ENCODE measurements at regions not wholly inside any gene's neighbourhood (a gene's known extent, or its start where the extent isn't known, plus 50 kb on each side); places are given as distances from the start of the nearest gene placed in this dataset.

DNA sequence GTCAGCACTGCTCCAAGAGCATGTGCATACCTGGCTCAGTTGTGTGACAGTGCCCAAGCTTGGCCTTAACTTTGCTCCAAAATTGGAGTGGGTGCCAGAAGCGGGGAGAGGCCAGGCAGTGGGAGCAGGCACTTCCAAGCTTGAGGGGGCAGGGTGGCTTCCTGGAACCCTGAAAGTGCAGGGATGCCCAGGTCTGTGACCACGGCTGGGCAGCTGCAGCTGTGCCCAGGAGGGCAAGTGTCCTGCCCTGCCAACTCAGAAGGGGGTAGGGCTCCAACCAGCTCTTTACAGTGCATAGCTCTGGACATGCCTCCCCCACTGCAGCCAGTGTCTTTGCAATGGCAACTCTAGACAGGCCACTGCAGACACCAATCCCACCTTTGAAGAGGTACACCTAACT, 478.6 kb downstream of the OTOL1 start:
- Mint-ChIP-seq H3K4me3 (no peak overlapping the region), H3K9me3 (no peaks in the 10 kb centered on the region)

DNA sequence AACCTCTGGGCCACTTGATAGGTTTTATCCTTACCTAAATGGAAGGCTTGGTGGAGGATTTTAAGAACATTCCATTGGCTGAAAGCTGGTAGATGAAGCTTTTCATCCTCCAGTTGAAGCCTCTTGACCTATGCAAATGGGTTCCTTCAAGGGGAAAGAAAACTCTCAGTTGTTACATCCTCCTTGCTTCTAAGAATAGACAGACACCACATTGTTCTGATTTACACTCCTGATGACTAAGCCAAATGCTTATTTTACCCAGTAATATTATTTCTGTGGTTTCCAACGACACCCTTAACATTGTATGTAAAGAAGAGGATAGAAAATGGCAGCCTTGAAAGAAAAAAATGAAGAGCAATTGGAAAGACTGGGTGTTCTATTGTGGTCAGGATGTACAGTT, 480.5 kb downstream of the OTOL1 start:
- DNase-seq = no peak
- CTCF ChIA-PET = no interaction called here
- no peaks in the 10 kb centered on the region for H3K9me3 Mint-ChIP-seq
- no peaks in the 10 kb centered on the region for H3K36me3 Mint-ChIP-seq (ENCODE audit: low read depth)
- no peaks in the 10 kb centered on the region for H3K4me1 Mint-ChIP-seq (ENCODE audit: low read depth)
- H3K27ac Mint-ChIP-seq = no peak overlapping the region
- no peak overlapping the region for H3K4me3 Mint-ChIP-seq
- H3K27me3 Mint-ChIP-seq (ENCODE audit: low read depth) = no peaks in the 10 kb centered on the region
- intact Hi-C loops (cut with micrococcal nuclease) = no loop called here

More for the DNA sequence above, 478.6 kb downstream of the OTOL1 start:
- H3K27ac Mint-ChIP-seq = no peak overlapping the region
- intact Hi-C loops (cut with micrococcal nuclease) = no loop called here
- DNase-seq = no peak
- CTCF ChIA-PET = no interaction called here
- H3K4me1 Mint-ChIP-seq (ENCODE audit: low read depth) = no peaks in the 10 kb centered on the region
- H3K36me3 Mint-ChIP-seq (ENCODE audit: low read depth) = no peaks in the 10 kb centered on the region
- H3K27me3 Mint-ChIP-seq (ENCODE audit: low read depth) = no peaks in the 10 kb centered on the region

DNA sequence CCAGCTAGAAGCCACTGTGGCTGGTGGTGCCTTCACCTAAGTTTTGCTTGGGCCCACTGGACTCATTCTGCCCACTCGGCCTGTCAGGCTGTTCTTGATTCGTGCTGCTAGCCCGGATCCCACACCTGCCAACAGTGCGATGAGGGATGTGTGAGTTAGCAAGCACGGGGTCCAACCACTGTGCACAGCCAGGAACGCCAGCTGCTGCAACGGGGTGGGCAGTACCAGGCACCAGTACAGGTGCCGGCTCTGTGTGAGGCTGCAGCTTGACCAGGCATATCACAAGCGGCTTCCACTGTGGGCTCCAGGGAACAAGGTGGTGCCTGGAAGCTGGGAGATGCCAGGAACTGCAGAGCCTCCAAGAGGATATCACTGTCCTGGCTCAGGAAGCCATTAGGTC, 481.2 kb downstream of the OTOL1 start:
- Mint-ChIP-seq H3K4me1 (ENCODE audit: low read depth) (no peaks in the 10 kb centered on the region), H3K27me3 (ENCODE audit: low read depth) (no peaks in the 10 kb centered on the region), H3K27ac (no peak overlapping the region), H3K36me3 (ENCODE audit: low read depth) (no peaks in the 10 kb centered on the region), H3K4me3 (no peak overlapping the region), H3K9me3 (no peaks in the 10 kb centered on the region)
- intact Hi-C loops (cut with micrococcal nuclease) = no loop called here
- CTCF ChIA-PET = no interaction called here
- no peak for DNase-seq

DNA sequence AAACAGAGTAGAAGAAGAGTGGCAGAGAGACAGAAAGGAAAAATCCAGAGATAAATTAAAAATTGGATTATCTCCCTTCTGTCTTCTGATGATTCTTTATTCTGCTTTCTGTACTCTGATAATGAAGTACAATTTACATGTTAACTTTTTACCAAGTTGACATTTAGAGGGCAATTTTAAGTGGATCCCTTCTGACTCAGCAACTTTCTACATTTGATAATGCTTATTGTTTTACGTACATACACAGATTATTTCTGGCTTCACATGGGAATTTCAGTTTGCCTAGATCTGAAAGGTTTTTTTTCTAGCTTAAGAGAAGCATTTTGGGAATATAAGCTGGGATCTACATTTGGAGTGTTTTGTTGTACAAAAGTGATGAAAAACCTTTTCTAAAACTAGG, 491.3 kb downstream of the OTOL1 start:
- no peaks in the 10 kb centered on the region for H3K36me3 Mint-ChIP-seq (ENCODE audit: low read depth)
- no peaks in the 10 kb centered on the region for H3K9me3 Mint-ChIP-seq
- H3K4me1 Mint-ChIP-seq (ENCODE audit: low read depth) = no peaks in the 10 kb centered on the region
- no peak overlapping the region for H3K27ac Mint-ChIP-seq
- H3K27me3 Mint-ChIP-seq (ENCODE audit: low read depth) = no peaks in the 10 kb centered on the region
- intact Hi-C loops (cut with micrococcal nuclease) = no loop called here
- no peak for DNase-seq
- CTCF ChIA-PET = no interaction called here
- no peak overlapping the region for H3K4me3 Mint-ChIP-seq

DNA sequence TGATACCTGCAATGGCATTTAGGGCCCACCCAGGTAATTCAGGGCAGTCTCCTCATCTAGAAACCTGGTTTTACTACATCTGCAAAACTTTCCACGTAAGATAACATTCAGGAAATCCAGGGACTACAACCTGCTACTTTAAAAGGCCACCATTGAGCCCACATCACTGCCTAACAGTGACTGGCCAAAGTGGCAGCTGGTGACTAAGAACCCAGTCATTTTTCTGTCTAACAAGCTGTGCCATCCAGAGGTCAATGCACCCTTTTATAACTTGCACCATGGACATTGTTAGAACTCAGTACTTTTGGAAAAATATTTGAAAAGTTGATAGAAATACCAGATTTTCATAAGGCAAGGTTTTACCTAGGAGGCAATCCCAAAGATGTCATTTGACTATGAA, 492.4 kb downstream of the OTOL1 start:
- Mint-ChIP-seq H3K27ac (no peak overlapping the region), H3K27me3 (ENCODE audit: low read depth) (no peaks in the 10 kb centered on the region), H3K9me3 (no peaks in the 10 kb centered on the region), H3K36me3 (ENCODE audit: low read depth) (no peaks in the 10 kb centered on the region), H3K4me3 (no peak overlapping the region), H3K4me1 (ENCODE audit: low read depth) (no peaks in the 10 kb centered on the region)
- CTCF ChIA-PET = no interaction called here
- no peak for DNase-seq
- intact Hi-C loops (cut with micrococcal nuclease) = no loop called here

DNA sequence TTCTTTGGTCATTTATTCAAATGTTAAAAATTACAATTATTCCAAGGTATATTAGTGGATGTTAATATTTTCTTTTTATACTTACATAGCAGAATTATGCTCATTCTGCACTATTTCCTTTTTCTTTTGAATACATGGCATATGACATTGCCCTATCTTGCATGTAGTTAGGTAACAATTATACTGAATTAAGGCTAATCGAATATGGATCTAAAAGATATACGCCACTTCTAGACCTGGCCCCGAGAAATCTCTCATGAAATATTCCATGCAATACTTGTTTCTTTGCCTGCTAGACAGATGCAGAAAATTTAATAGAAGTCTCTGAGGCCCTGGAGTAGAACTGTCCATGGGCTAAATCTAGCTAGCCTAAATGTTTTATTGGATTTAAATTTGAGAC, 493.4 kb downstream of the OTOL1 start:
- CTCF ChIA-PET = interaction anchor here (0.6 kb wide), 1 partner anchor 1063 kb away, joined by 3 read pairs; no protein-coding TSS in a partner anchor
- Mint-ChIP-seq H3K36me3 (ENCODE audit: low read depth) (no peaks in the 10 kb centered on the region), H3K27ac (no peak overlapping the region), H3K4me1 (ENCODE audit: low read depth) (no peaks in the 10 kb centered on the region), H3K27me3 (ENCODE audit: low read depth) (no peaks in the 10 kb centered on the region), H3K4me3 (no peak overlapping the region), H3K9me3 (no peaks in the 10 kb centered on the region)
- intact Hi-C loops (cut with micrococcal nuclease) = no loop called here
- DNase-seq = no peak

DNA sequence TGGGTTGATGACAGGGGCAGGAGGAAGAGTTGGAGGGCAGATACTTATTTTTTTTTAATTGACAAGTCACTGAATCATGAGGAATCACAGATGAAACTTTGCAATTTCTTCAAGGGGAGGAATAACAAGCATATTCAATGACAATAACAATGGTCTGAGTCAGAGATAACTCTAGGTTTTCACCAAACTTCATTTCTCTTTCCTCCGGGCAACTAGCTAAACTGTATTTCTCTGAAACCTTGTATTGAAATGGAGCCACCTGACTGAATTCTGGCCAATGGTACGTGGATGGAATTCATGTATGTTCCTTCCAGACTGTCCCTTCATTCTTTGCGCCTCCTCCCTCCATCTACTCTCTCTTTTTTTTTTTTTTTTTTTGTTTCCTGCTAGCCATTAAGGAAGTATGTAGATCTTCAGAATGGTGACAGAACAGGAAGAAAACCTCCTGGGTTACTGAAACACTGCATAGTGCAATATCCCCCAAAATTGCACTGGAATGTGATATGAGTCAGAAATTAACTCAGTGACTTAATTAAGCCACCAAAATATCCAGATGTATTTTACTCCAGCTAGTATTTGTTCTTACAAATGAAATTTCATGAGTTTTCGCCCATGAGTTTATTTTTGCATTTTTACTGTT, 495.4 kb downstream of the OTOL1 start:
- no peaks in the 10 kb centered on the region for H3K27me3 Mint-ChIP-seq (ENCODE audit: low read depth)
- no peaks in the 10 kb centered on the region for H3K4me1 Mint-ChIP-seq (ENCODE audit: low read depth)
- no peak overlapping the region for H3K4me3 Mint-ChIP-seq
- no peak overlapping the region for H3K27ac Mint-ChIP-seq
- DNase-seq = no peak
- CTCF ChIA-PET = no interaction called here
- no peaks in the 10 kb centered on the region for H3K9me3 Mint-ChIP-seq
- intact Hi-C loops (cut with micrococcal nuclease) = no loop called here
- H3K36me3 Mint-ChIP-seq (ENCODE audit: low read depth) = no peaks in the 10 kb centered on the region

DNA sequence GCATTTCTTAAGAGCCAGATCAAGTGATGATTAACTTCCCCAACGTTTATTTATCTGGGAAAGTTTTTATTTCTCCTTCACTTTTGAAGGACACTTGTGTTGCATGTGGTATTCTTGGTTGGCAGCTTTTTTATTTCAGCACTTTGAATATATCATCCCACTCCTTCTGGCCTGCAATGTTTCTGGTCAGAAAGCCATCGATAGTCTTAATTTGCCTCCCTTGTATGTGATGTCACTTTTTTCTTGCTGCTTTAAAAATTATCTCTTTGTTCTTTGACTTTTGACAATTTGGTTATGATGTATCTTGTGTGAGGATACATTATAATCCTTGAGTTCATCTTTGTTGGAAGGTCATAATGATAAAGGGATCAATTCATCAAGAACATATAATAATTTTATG, 503.2 kb downstream of the OTOL1 start:
- intact Hi-C loops (cut with micrococcal nuclease) = no loop called here
- Mint-ChIP-seq H3K27me3 (ENCODE audit: low read depth) (no peaks in the 10 kb centered on the region), H3K9me3 (peaks cover 18% of the 10 kb centered on the region), H3K4me1 (ENCODE audit: low read depth) (no peaks in the 10 kb centered on the region), H3K36me3 (ENCODE audit: low read depth) (no peaks in the 10 kb centered on the region), H3K27ac (no peak overlapping the region), H3K4me3 (no peak overlapping the region)
- CTCF ChIA-PET = no interaction called here
- DNase-seq = no peak

DNA sequence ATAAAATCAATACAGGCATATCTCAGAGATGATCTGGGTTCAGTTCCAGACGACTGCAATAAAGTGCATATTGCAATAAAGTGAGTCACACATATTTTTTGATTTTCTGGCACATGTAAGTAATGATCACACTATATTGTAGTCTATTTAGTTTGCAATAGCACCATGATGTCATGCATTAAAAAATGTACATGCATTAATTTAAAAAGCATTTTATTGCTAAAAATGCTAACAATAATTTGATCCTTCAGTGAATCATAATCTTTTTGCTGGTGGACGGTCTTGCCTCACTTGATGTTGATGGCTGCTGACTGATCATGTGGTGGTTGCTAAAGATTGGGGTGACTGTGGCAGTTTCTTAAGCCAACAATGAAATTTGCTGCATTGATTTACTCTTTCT, 511.1 kb downstream of the OTOL1 start:
- H3K4me3 Mint-ChIP-seq = no peak overlapping the region
- no peaks in the 10 kb centered on the region for H3K27me3 Mint-ChIP-seq (ENCODE audit: low read depth)
- intact Hi-C loops (cut with micrococcal nuclease) = no loop called here
- no peak for DNase-seq
- H3K36me3 Mint-ChIP-seq (ENCODE audit: low read depth) = no peaks in the 10 kb centered on the region
- CTCF ChIA-PET = no interaction called here
- peaks cover 3% of the 10 kb centered on the region for H3K9me3 Mint-ChIP-seq
- H3K27ac Mint-ChIP-seq = no peak overlapping the region
- no peaks in the 10 kb centered on the region for H3K4me1 Mint-ChIP-seq (ENCODE audit: low read depth)

DNA sequence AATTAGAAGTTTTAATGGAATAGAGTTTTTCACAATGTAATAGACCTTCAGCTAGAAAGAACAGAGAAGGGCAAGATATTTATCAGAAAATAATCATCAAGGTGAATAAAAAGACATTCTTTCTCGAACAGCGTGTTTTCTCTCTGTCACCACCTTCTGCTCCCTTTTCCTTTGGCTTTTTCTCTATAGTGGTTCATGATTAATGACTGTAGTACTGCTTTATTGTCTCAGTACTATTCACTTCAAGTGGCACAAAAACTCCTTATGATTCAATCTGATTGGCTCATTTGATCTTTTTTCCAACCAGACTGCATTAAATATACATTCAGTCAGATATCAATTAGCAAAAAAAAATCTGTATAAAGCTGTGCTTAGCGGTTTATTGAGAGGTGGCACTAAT, 516.0 kb downstream of the OTOL1 start:
- CTCF ChIA-PET = no interaction called here
- no peak for DNase-seq
- Mint-ChIP-seq H3K9me3 (no peaks in the 10 kb centered on the region), H3K4me1 (ENCODE audit: low read depth) (no peaks in the 10 kb centered on the region), H3K4me3 (no peak overlapping the region), H3K36me3 (ENCODE audit: low read depth) (no peaks in the 10 kb centered on the region), H3K27ac (no peak overlapping the region), H3K27me3 (ENCODE audit: low read depth) (no peaks in the 10 kb centered on the region)
- intact Hi-C loops (cut with micrococcal nuclease) = no loop called here

DNA sequence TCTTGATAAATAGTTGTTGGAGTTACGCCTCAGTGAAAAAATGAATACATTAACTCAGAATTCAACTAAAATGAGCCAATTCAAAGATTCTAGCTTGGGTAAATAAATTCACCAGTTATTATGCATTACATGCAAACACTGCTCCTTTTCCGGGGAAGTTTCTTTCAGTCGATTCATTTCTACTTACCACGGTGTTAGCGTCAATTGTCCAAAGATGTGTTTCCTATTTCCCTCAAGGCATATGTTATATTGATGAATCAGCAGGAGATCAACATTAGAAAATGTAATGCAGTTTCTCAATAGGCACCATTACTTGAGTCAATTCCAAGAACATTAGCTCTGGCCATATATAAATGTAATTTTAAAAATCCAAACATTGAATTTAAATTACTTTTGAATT, 517.7 kb downstream of the OTOL1 start:
- no peaks in the 10 kb centered on the region for H3K4me1 Mint-ChIP-seq (ENCODE audit: low read depth)
- no peaks in the 10 kb centered on the region for H3K9me3 Mint-ChIP-seq
- H3K36me3 Mint-ChIP-seq (ENCODE audit: low read depth) = no peaks in the 10 kb centered on the region
- CTCF ChIA-PET = no interaction called here
- intact Hi-C loops (cut with micrococcal nuclease) = no loop called here
- no peak overlapping the region for H3K27ac Mint-ChIP-seq
- DNase-seq = no peak
- H3K27me3 Mint-ChIP-seq (ENCODE audit: low read depth) = no peaks in the 10 kb centered on the region
- H3K4me3 Mint-ChIP-seq = no peak overlapping the region

DNA sequence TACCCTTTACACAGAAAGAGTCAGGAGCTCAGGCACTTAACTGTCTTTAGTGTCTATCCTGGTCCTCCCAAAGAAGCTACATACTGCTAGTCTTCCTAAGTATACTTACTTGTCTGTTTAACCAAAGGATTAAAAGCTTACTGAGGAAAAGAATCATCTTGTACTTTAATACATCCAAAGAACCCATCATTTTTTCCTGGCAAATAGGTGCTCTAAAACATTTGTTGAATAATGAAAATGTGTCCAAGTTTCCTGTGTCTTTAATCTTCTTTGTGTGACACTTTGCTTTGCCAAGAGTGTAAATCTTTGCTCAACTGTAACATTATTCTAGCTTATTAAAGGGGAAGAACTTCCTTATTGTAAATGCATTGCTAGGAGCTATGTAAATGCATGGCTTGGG, 519.2 kb downstream of the OTOL1 start:
- Mint-ChIP-seq H3K4me3 (no peak overlapping the region), H3K4me1 (ENCODE audit: low read depth) (no peaks in the 10 kb centered on the region), H3K36me3 (ENCODE audit: low read depth) (no peaks in the 10 kb centered on the region), H3K9me3 (no peaks in the 10 kb centered on the region), H3K27ac (no peak overlapping the region), H3K27me3 (ENCODE audit: low read depth) (no peaks in the 10 kb centered on the region)
- intact Hi-C loops (cut with micrococcal nuclease) = no loop called here
- CTCF ChIA-PET = no interaction called here
- DNase-seq = no peak

DNA sequence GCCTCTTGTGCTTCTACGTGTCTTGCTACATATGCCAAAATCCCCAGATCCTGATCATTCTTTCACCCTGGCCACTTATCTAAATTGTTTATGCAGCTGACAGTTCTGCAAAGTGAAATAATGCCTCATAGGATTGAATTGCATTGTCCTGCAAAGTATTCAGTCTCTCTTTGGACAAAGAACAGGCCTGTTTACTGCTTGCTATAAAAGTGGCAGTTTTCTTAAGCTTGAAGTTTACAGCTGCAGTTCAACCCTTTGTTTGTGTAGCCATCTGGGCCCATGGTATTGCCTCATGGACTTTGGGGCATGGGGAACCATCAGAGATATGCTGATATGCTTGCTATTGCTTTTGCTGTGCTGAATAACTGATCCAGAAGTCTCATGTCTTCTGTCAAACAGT, 523.2 kb downstream of the OTOL1 start:
- Mint-ChIP-seq H3K9me3 (peaks cover 2% of the 10 kb centered on the region), H3K4me1 (ENCODE audit: low read depth) (no peaks in the 10 kb centered on the region), H3K36me3 (ENCODE audit: low read depth) (no peaks in the 10 kb centered on the region), H3K27me3 (ENCODE audit: low read depth) (no peaks in the 10 kb centered on the region), H3K4me3 (no peak overlapping the region), H3K27ac (no peak overlapping the region)
- intact Hi-C loops (cut with micrococcal nuclease) = no loop called here
- CTCF ChIA-PET = no interaction called here
- no peak for DNase-seq

DNA sequence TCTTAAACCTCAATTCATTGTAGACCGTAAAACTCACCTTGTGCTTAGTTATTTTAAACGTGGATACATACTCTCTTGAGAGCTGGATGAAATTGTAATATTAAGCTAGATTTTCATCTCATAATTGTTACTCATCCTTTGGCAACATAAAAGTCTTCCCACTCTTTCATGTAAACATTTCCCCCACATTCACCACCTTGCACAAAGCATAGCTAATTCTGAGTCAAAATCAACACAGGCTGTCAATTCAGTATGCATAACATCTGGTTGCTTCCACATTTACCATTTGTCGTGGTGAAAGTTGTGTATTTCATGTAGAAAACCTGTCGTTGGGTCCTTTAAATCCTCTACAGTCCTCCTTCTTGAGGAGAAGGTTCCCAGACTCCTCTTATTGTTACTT, 524.6 kb downstream of the OTOL1 start:
- H3K27ac Mint-ChIP-seq = no peak overlapping the region
- no peak for DNase-seq
- H3K4me1 Mint-ChIP-seq (ENCODE audit: low read depth) = no peaks in the 10 kb centered on the region
- H3K27me3 Mint-ChIP-seq (ENCODE audit: low read depth) = no peaks in the 10 kb centered on the region
- CTCF ChIA-PET = no interaction called here
- H3K36me3 Mint-ChIP-seq (ENCODE audit: low read depth) = no peaks in the 10 kb centered on the region
- H3K4me3 Mint-ChIP-seq = no peak overlapping the region
- H3K9me3 Mint-ChIP-seq = peaks cover 2% of the 10 kb centered on the region
- intact Hi-C loops (cut with micrococcal nuclease) = no loop called here
